ENCODE measurements at regions not wholly inside any gene's neighbourhood (a gene's known extent, or its start where the extent isn't known, plus 50 kb on each side); places are given as distances from the start of the nearest gene placed in this dataset.

DNA sequence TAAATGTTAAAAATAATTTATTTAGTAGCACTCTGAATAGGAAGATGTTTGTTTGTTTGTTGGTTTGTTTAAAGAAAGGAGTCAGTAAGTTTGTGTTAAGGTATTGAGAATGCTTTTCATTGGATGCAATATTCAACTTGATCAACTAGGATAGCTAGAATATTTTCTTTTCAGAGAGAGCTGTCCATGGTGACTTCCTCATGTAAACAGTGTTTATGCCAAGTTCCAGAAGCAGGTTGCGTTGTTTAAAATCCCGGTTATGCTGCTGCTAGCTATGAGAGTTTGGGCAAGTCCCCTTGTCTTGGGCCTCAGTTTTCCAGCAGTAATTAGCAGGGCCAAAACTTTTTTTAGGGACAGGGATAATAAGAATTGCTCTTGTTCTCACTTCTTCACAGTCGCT lies 876.2 kb upstream of the HS3ST1 start:
- Mint-ChIP-seq H3K27ac (no peak overlapping the region), H3K4me3 (no peak overlapping the region), H3K4me1 (no peaks in the 10 kb centered on the region), H3K9me3 (ENCODE audit: insufficient read depth) (peaks cover 4% of the 10 kb centered on the region), H3K27me3 (no peaks in the 10 kb centered on the region)
- H3K36me3 ChIP-seq (replicated peaks in 1 of 2; ENCODE audit: control extremely low read depth in 1 of 2, control insufficient read depth in 1 of 2, extremely low read depth in 1 of 2, insufficient read depth in 2 of 2, low read length in 1 of 2), result no peaks in the 10 kb centered on the region
- no peak overlapping the region for H2AFZ ChIP-seq (ENCODE audit: insufficient read depth, low read depth, low read length, poor library complexity, severe bottlenecking)
- POLR2A ChIA-PET, result no interaction called here
- no peaks in the 10 kb centered on the region for H3K27me3 ChIP-seq (replicated peaks in 1 of 4; ENCODE audit: control extremely low read depth in 1 of 4, control insufficient read depth in 3 of 4, insufficient read depth in 4 of 4, low read length in 3 of 4)
- H3K4me3 ChIP-seq (ENCODE audit: control extremely low read depth in 1 of 5, extremely low read depth in 1 of 5, insufficient read depth in 1 of 5, low read depth in 2 of 5, low read length in 4 of 5), result no peak overlapping the region
- ATAC-seq (ENCODE audit: low read depth) (no peak), DNase-seq (no peak)
- CTCF ChIA-PET, result no interaction called here
- intact Hi-C loops (cut with micrococcal nuclease), result no loop called here
- TF ChIP-seq, protein P1, sequence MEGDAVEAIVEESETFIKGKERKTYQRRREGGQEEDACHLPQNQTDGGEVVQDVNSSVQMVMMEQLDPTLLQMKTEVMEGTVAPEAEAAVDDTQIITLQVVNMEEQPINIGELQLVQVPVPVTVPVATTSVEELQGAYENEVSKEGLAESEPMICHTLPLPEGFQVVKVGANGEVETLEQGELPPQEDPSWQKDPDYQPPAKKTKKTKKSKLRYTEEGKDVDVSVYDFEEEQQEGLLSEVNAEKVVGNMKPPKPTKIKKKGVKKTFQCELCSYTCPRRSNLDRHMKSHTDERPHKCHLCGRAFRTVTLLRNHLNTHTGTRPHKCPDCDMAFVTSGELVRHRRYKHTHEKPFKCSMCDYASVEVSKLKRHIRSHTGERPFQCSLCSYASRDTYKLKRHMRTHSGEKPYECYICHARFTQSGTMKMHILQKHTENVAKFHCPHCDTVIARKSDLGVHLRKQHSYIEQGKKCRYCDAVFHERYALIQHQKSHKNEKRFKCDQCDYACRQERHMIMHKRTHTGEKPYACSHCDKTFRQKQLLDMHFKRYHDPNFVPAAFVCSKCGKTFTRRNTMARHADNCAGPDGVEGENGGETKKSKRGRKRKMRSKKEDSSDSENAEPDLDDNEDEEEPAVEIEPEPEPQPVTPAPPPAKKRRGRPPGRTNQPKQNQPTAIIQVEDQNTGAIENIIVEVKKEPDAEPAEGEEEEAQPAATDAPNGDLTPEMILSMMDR (IDR thresholded peaks at IDR 0.05), result no peak
- TF ChIP-seq EZH2 (IDR thresholded peaks at IDR 0.05; ENCODE audit: borderline replicate concordance, insufficient read depth, low read depth, low read length, poor library complexity, severe bottlenecking), result no peak
- H3K9ac ChIP-seq (ENCODE audit: low read length), result no peak overlapping the region
- 77% methylated on average over 2 of the region's 3 CpGs for WGBS (ENCODE audit: insufficient coverage)
- no peaks in the 10 kb centered on the region for H4K20me1 ChIP-seq (ENCODE audit: control insufficient read depth, insufficient read depth, low read length, poor library complexity, severe bottlenecking)
- no peak overlapping the region for H3K4me2 ChIP-seq (replicated peaks; ENCODE audit: low read depth, low read length, poor library complexity, severe bottlenecking)
- H3K79me2 ChIP-seq (ENCODE audit: control insufficient read depth, insufficient read depth, low read length), result no peaks in the 10 kb centered on the region
- H3K4me1 ChIP-seq (ENCODE audit: control insufficient read depth in 2 of 2, insufficient read depth in 2 of 2, low read length in 2 of 2), result no peaks in the 10 kb centered on the region
- H3K9me3 ChIP-seq (ENCODE audit: control extremely low read depth in 1 of 3, control insufficient read depth in 2 of 3, insufficient read depth in 1 of 3, low read length in 2 of 3), result no peaks in the 10 kb centered on the region
- H3K27ac ChIP-seq (ENCODE audit: low read length in 2 of 2), result no peak overlapping the region

DNA sequence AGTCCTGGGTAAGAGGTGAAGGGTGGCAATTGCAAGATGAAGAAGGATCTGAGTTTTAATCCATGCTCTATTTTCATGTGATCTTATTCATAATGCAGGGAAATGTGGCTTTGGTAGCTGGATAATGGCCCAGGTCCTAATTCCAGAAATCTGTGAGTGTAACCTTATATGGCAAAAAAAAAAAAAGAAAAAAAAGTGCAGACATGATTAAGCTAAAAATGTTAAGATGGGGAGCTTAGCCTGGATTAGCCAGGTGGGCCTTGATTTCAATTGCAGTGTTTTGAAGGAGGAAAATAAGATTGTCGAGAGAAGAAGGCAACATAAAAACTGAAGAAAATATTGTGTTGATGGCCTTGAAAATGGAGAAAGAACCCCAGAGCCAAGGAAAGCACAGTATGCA lies 867.7 kb upstream of the HS3ST1 start:
- peaks cover 0 to 8% (median 0%) of the 10 kb centered on the region in 3 donors for H3K9me3 ChIP-seq (ENCODE audit: control extremely low read depth in 1 of 3, control insufficient read depth in 2 of 3, insufficient read depth in 1 of 3, low read length in 2 of 3)
- ChIA-PET CTCF (no interaction called here), POLR2A (no interaction called here)
- H3K4me1 ChIP-seq (ENCODE audit: control insufficient read depth in 2 of 2, insufficient read depth in 2 of 2, low read length in 2 of 2), result no peaks in the 10 kb centered on the region
- TF ChIP-seq, protein P1 (IDR thresholded peaks at IDR 0.05), result no peak
- no peak for TF ChIP-seq EZH2 (IDR thresholded peaks at IDR 0.05; ENCODE audit: borderline replicate concordance, insufficient read depth, low read depth, low read length, poor library complexity, severe bottlenecking)
- no peak for ATAC-seq (ENCODE audit: low read depth)
- Mint-ChIP-seq H3K4me3 (no peak overlapping the region), H3K9me3 (ENCODE audit: insufficient read depth) (peaks cover 5% of the 10 kb centered on the region), H3K4me1 (no peaks in the 10 kb centered on the region), H3K27me3 (no peaks in the 10 kb centered on the region), H3K27ac (no peak overlapping the region)
- intact Hi-C loops (cut with micrococcal nuclease), result no loop called here
- DNase-seq, result no peak
- no peak overlapping the region for H3K9ac ChIP-seq (ENCODE audit: low read length)
- WGBS (ENCODE audit: insufficient coverage), result no CpG with 5 or more reads among the region's 1 CpG
- no peaks in the 10 kb centered on the region for H3K79me2 ChIP-seq (ENCODE audit: control insufficient read depth, insufficient read depth, low read length)
- no peak overlapping the region for H2AFZ ChIP-seq (ENCODE audit: insufficient read depth, low read depth, low read length, poor library complexity, severe bottlenecking)
- no peak overlapping the region for H3K27ac ChIP-seq (ENCODE audit: low read length in 2 of 2)
- no peaks in the 10 kb centered on the region for H3K27me3 ChIP-seq (replicated peaks in 1 of 4; ENCODE audit: control extremely low read depth in 1 of 4, control insufficient read depth in 3 of 4, insufficient read depth in 4 of 4, low read length in 3 of 4)
- no peaks in the 10 kb centered on the region for H3K36me3 ChIP-seq (replicated peaks in 1 of 2; ENCODE audit: control extremely low read depth in 1 of 2, control insufficient read depth in 1 of 2, extremely low read depth in 1 of 2, insufficient read depth in 2 of 2, low read length in 1 of 2)
- no peak overlapping the region for H3K4me3 ChIP-seq (ENCODE audit: control extremely low read depth in 1 of 5, extremely low read depth in 1 of 5, insufficient read depth in 1 of 5, low read depth in 2 of 5, low read length in 4 of 5)
- no peaks in the 10 kb centered on the region for H4K20me1 ChIP-seq (ENCODE audit: control insufficient read depth, insufficient read depth, low read length, poor library complexity, severe bottlenecking)
- no peak overlapping the region for H3K4me2 ChIP-seq (replicated peaks; ENCODE audit: low read depth, low read length, poor library complexity, severe bottlenecking)

Data from B cell (primary cell).